Epithelial cell of proximal tubule (primary cell): ENCODE measurements at regions not wholly inside any gene's neighbourhood (a gene's known extent, or its start where the extent isn't known, plus 50 kb on each side); places are given as distances from the start of the nearest gene placed in this dataset.

Experiments
- DNase-seq: peaks from one replicate; pipeline ENCODE4 v3.0.0-alpha.2; 2011; ENCODE audit warnings: low read depth
- H3K4me3 ChIP-seq: 2 replicates; pipeline ENCODE4 v1.5.1; 2011; ENCODE audit warnings: low read depth, mild to moderate bottlenecking, low read length
- CTCF ChIP-seq: conservative IDR thresholded peaks from 2 replicates; pipeline ENCODE4 v1.5.1; 2012; ENCODE audit warnings: low read depth, mild to moderate bottlenecking, low read length

GRCh38 chrX:16012250-16012649, 111.1 kb upstream of the GRPR start:
- DNase-seq, result no peak
- no peak overlapping the region for H3K4me3 ChIP-seq
- TF ChIP-seq CTCF, result no peak

- no peak for DNase-seq
Measured at GRCh38 chrX:16005917-16006316, 117.4 kb upstream of the GRPR start.

GRCh38 chrX:16002185-16002584, 121.2 kb upstream of the GRPR start:
- no peak for DNase-seq
- no peak overlapping the region for H3K4me3 ChIP-seq
- no peak for TF ChIP-seq CTCF

More at GRCh38 chrX:16005917-16006316, 117.4 kb upstream of the GRPR start:
- TF ChIP-seq CTCF, result no peak
- H3K4me3 ChIP-seq, result no peak overlapping the region

- no peak overlapping the region for H3K4me3 ChIP-seq
- DNase-seq, result no peak
- no peak for TF ChIP-seq CTCF
Measured at GRCh38 chrX:15998350-15998749, 125.0 kb upstream of the GRPR start.

- no peak for TF ChIP-seq CTCF
- no peak overlapping the region for H3K4me3 ChIP-seq
- no peak for DNase-seq
Measured at GRCh38 chrX:15989716-15990115, 133.6 kb upstream of the GRPR start.

- H3K4me3 ChIP-seq, result no peak overlapping the region
- no peak for TF ChIP-seq CTCF
- DNase-seq, result peak; percentile 66
Measured at GRCh38 chrX:15988661-15989603, 134.3 kb upstream of the AP1S2 start.

- no peak for TF ChIP-seq CTCF
- no peak overlapping the region for H3K4me3 ChIP-seq
- no peak for DNase-seq
Measured at GRCh38 chrX:15985937-15986336, 131.3 kb upstream of the AP1S2 start.
